D341Med (cell line): ENCODE measurements at regions not wholly inside any gene's neighbourhood (a gene's known extent, or its start where the extent isn't known, plus 50 kb on each side); places are given as distances from the start of the nearest gene placed in this dataset.

Experiments used
- DNase-seq: peaks from one replicate; pipeline ENCODE4 v3.0.0; 2012; ENCODE audit warnings: low spot score

GRCh38 chr18:60445341-60445740, 72.8 kb upstream of the MC4R start:
- DNase-seq = no peak

GRCh38 chr18:60446821-60447220, 74.2 kb upstream of the MC4R start:
- peak; percentile 80 for DNase-seq

GRCh38 chr18:60448487-60449267, 76.1 kb upstream of the MC4R start:
- no peak for DNase-seq

- no peak for DNase-seq
Observed at GRCh38 chr18:60452421-60452820, 79.8 kb upstream of the MC4R start.

- no peak for DNase-seq
Observed at GRCh38 chr18:60466677-60467076, 94.1 kb upstream of the MC4R start.

- no peak for DNase-seq
Observed at GRCh38 chr18:60469387-60470100, 97.0 kb upstream of the MC4R start.

- DNase-seq = no peak
Observed at GRCh38 chr18:60471652-60472051, 99.1 kb upstream of the MC4R start.

- no peak for DNase-seq
Observed at GRCh38 chr18:60485201-60485600, 112.6 kb upstream of the MC4R start.

- no peak for DNase-seq
Observed at GRCh38 chr18:60493066-60493465, 120.5 kb upstream of the MC4R start.

- DNase-seq = no peak
Observed at GRCh38 chr18:60499675-60500074, 127.1 kb upstream of the MC4R start.

- no peak for DNase-seq
Observed at GRCh38 chr18:60500960-60501359, 128.4 kb upstream of the MC4R start.

GRCh38 chr18:60502591-60502990, 130.0 kb upstream of the MC4R start:
- no peak for DNase-seq

- DNase-seq = no peak
Observed at GRCh38 chr18:60503199-60503598, 130.6 kb upstream of the MC4R start.

- DNase-seq = no peak
Observed at GRCh38 chr18:60506190-60506589, 133.6 kb upstream of the MC4R start.

- no peak for DNase-seq
Observed at GRCh38 chr18:60506682-60507081, 134.1 kb upstream of the MC4R start.

GRCh38 chr18:60508108-60508507, 135.5 kb upstream of the MC4R start:
- peak; percentile 41 for DNase-seq

GRCh38 chr18:60534538-60534937, 162.0 kb upstream of the MC4R start:
- no peak for DNase-seq

GRCh38 chr18:60537074-60537473, 164.5 kb upstream of the MC4R start:
- DNase-seq = no peak

- DNase-seq = no peak
Observed at GRCh38 chr18:60538891-60539290, 166.3 kb upstream of the MC4R start.

- no peak for DNase-seq
Observed at GRCh38 chr18:60541661-60542060, 169.1 kb upstream of the MC4R start.

- DNase-seq = no peak
Observed at GRCh38 chr18:60543646-60544045, 171.1 kb upstream of the MC4R start.

- no peak for DNase-seq
Observed at GRCh38 chr18:60549338-60549960, 176.9 kb upstream of the MC4R start.

GRCh38 chr18:60552948-60553347, 180.4 kb upstream of the MC4R start:
- no peak for DNase-seq
